BLaER1 treated with 17β-estradiol and CSF1 and Interleukin-3, amounts not matched to agents 10 nM and 100 nM (cell line): ENCODE measurements at regions not wholly inside any gene's neighbourhood (a gene's known extent, or its start where the extent isn't known, plus 50 kb on each side); places are given as distances from the start of the nearest gene placed in this dataset.

ENCODE experiments used
- H3K27ac ChIP-seq, 11 experiments: shearing (Covaris generic); formaldehyde crosslinking; 2 replicates each; pipeline ENCODE4 v1.8.1; 2022
- H3K27me3 ChIP-seq, 11 experiments: shearing (Covaris generic); formaldehyde crosslinking; 2 replicates each; pipeline ENCODE4 v1.8.1; 2022
- H3K36me3 ChIP-seq, 11 experiments: shearing (Covaris generic); formaldehyde crosslinking; 2 replicates each; pipeline ENCODE4 v1.8.1; 2022
- H3K4me1 ChIP-seq, 10 experiments: shearing (Covaris generic); formaldehyde crosslinking; 2 replicates each; pipeline ENCODE4 v1.8.1; 2022
- H3K4me2 ChIP-seq, 11 experiments: shearing (Covaris generic); formaldehyde crosslinking; 2 replicates each; pipeline ENCODE4 v1.8.1; 2022
- H3K4me3 ChIP-seq, 10 experiments: shearing (Covaris generic); formaldehyde crosslinking; 2 replicates each; pipeline ENCODE4 v1.8.1; 2022
- H3K9ac ChIP-seq, 11 experiments: shearing (Covaris generic); formaldehyde crosslinking; 2 replicates each; pipeline ENCODE4 v1.8.1; 2022
- H3K9me3 ChIP-seq, 11 experiments: shearing (Covaris generic); formaldehyde crosslinking; replicated peaks in 1 of 11; 2 replicates each; pipeline ENCODE4 v1.8.1; 2022
- H4K20me1 ChIP-seq, 11 experiments: shearing (Covaris generic); formaldehyde crosslinking; 2 replicates each; pipeline ENCODE4 v1.8.1; 2022
- Cebpa-rat ChIP-seq, 11 experiments: shearing (Covaris generic); IDR thresholded peaks; 2 replicates each; pipeline ENCODE4 v1.8.1; 2022

GRCh38 chr2:11914455-11914854, 168.0 kb downstream of the LPIN1 start:
- peaks cover 16 to 50% (median 33%) of the 10 kb centered on the region in 11 experiments; a peak in 19 of 22 replicates for H3K9me3 ChIP-seq
- no peak overlapping the region for H3K9ac ChIP-seq
- H3K4me1 ChIP-seq = peaks cover 0 to 14% (median 0%) of the 10 kb centered on the region in 10 experiments; a peak in 4 of 20 replicates
- no peak overlapping the region for H3K4me3 ChIP-seq
- H4K20me1 ChIP-seq = no peaks in the 10 kb centered on the region
- no peak for TF ChIP-seq Cebpa-rat (IDR thresholded peaks at IDR 0.05)
- 0 out of 22 replicates have a peak, but pooled peaks cover 0 to 3% (median 0%) of the 10 kb centered on the region in 11 experiments for H3K36me3 ChIP-seq
- peak overlapping the region in 4 of 11 experiments; percentile 1 to 47 (median 26); a peak in 5 of 22 replicates for H3K4me2 ChIP-seq
- H3K27me3 ChIP-seq = no peaks in the 10 kb centered on the region
- H3K27ac ChIP-seq = no peak overlapping the region

- H4K20me1 ChIP-seq = no peaks in the 10 kb centered on the region
- no peaks in the 10 kb centered on the region for H3K27me3 ChIP-seq
- H3K27ac ChIP-seq = no peak overlapping the region
- H3K4me1 ChIP-seq = peaks cover 0 to 14% (median 3%) of the 10 kb centered on the region in 10 experiments; a peak in 8 of 20 replicates
- H3K4me2 ChIP-seq = no peak overlapping the region
- TF ChIP-seq Cebpa-rat (IDR thresholded peaks at IDR 0.05) = no peak
- no peak overlapping the region for H3K9ac ChIP-seq
- H3K36me3 ChIP-seq = 0 out of 22 replicates have a peak, but pooled peaks cover 0 to 3% (median 0%) of the 10 kb centered on the region in 11 experiments
- H3K9me3 ChIP-seq = peaks cover 16 to 41% (median 32%) of the 10 kb centered on the region in 11 experiments; a peak in 19 of 22 replicates
- H3K4me3 ChIP-seq = no peak overlapping the region
Measured at GRCh38 chr2:11915650-11916049, 169.2 kb downstream of the LPIN1 start.

DNA sequence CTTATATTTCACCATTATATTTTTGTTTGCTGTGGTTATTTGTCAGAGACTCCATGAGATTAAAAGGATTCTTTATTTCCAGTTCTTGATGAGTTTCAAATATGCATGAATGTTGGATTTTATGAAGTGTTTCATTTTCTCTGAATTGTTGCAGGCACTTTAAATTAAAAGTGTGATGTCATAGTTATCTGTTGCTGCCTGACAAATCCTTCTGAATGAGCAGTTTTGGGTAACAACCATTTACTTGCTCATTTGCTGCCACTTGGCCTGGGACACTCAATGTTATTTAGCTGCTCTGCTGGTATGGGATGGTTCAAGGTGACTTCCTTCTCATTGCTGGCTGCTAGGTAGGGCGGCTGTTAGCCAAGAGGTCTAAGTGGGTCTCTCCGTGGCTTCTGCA, 173.5 kb downstream of the LPIN1 start:
- Histone ChIP-seq H3K27ac (no peak overlapping the region), H3K36me3 (no peaks in the 10 kb centered on the region), H3K4me1 (peaks cover 0 to 19% (median 8%) of the 10 kb centered on the region in 10 experiments; a peak in 9 of 20 replicates), H3K27me3 (no peaks in the 10 kb centered on the region), H3K9ac (no peak overlapping the region), H4K20me1 (no peaks in the 10 kb centered on the region), H3K4me2 (no peak overlapping the region), H3K9me3 (peaks cover 0 to 13% (median 5%) of the 10 kb centered on the region in 11 experiments; a peak in 8 of 22 replicates), H3K4me3 (no peak overlapping the region)
- no peak for TF ChIP-seq Cebpa-rat (IDR thresholded peaks at IDR 0.05)

GRCh38 chr2:11920993-11921583, 174.7 kb downstream of the LPIN1 start:
- Histone ChIP-seq H3K4me3 (no peak overlapping the region), H3K27ac (no peak overlapping the region), H3K36me3 (no peaks in the 10 kb centered on the region), H3K9ac (no peak overlapping the region), H3K9me3 (peaks cover 0 to 4% (median 0%) of the 10 kb centered on the region in 11 experiments; a peak in 3 of 22 replicates), H3K4me2 (peak overlapping the region in 1 of 11 experiments; percentile 6; a peak in 1 of 22 replicates), H3K4me1 (peaks cover 0 to 19% (median 8%) of the 10 kb centered on the region in 10 experiments; a peak in 8 of 20 replicates), H4K20me1 (no peaks in the 10 kb centered on the region), H3K27me3 (no peaks in the 10 kb centered on the region)
- TF ChIP-seq Cebpa-rat (IDR thresholded peaks at IDR 0.05) = no peak

GRCh38 chr2:11922294-11922693, 175.9 kb downstream of the LPIN1 start:
- peaks cover 0 to 4% (median 0%) of the 10 kb centered on the region in 11 experiments; a peak in 3 of 22 replicates for H3K9me3 ChIP-seq
- TF ChIP-seq Cebpa-rat (IDR thresholded peaks at IDR 0.05) = no peak
- H3K36me3 ChIP-seq = no peaks in the 10 kb centered on the region
- H3K27me3 ChIP-seq = no peaks in the 10 kb centered on the region
- no peak overlapping the region for H3K4me2 ChIP-seq
- H3K27ac ChIP-seq = no peak overlapping the region
- peaks cover 0 to 19% (median 8%) of the 10 kb centered on the region in 10 experiments; a peak in 8 of 20 replicates for H3K4me1 ChIP-seq
- no peak overlapping the region for H3K9ac ChIP-seq
- no peaks in the 10 kb centered on the region for H4K20me1 ChIP-seq
- H3K4me3 ChIP-seq = no peak overlapping the region

- Histone ChIP-seq H3K4me1 (peaks cover 0 to 19% (median 8%) of the 10 kb centered on the region in 10 experiments; a peak in 8 of 20 replicates), H3K9ac (no peak overlapping the region), H3K4me2 (0 out of 22 replicates have a peak overlapping the region, but pooled peaks of 3 of the 11 experiments have one; percentile 7 to 19 (median 11)), H4K20me1 (no peaks in the 10 kb centered on the region), H3K9me3 (peaks cover 0 to 4% (median 0%) of the 10 kb centered on the region in 11 experiments; a peak in 3 of 22 replicates), H3K36me3 (no peaks in the 10 kb centered on the region), H3K27ac (no peak overlapping the region), H3K4me3 (no peak overlapping the region), H3K27me3 (no peaks in the 10 kb centered on the region)
- TF ChIP-seq Cebpa-rat (IDR thresholded peaks at IDR 0.05) = no peak
Measured at GRCh38 chr2:11923935-11924334, 177.5 kb downstream of the LPIN1 start.

DNA sequence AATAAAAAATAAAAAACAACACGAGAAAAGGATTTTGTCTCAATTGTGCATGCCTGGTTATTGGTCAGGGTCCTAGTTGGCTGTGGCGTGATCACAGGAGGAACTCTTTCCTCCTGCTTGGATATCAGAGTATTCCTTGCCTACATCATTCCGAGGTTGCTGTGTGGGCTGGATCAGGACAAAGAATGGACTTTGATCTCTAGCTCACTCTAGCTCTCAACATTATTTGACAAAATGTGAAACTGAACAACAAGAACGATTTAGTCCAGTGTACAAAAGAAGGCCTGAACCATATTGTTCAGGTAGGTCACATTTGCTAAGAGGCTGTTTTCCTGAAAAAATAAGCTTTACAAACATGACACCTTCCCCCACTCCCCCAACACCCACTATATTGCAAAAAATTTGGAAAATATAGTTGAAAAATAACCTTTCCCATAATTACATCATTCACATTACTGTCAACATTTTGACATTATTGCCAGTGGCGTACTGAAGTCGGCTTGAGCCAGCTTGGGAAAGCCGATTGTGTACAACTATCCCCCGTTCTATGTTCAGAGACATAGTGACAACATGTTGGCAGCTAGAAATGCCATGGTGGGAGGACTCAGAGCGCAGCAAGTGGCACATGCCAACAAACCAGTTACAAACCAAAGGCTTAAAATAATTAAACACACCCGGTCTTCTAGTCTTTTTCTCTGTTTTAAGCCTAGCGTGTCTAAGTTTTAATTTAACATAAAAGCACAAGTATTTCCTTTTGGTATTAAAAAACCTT, 179.0 kb downstream of the LPIN1 start:
- H3K36me3 ChIP-seq = no peaks in the 10 kb centered on the region
- H3K27me3 ChIP-seq = no peaks in the 10 kb centered on the region
- no peaks in the 10 kb centered on the region for H4K20me1 ChIP-seq
- no peak overlapping the region for H3K4me3 ChIP-seq
- H3K9me3 ChIP-seq = peaks cover 0 to 14% (median 0%) of the 10 kb centered on the region in 11 experiments; a peak in 5 of 22 replicates
- no peak overlapping the region for H3K9ac ChIP-seq
- no peak overlapping the region for H3K27ac ChIP-seq
- TF ChIP-seq Cebpa-rat (IDR thresholded peaks at IDR 0.05) = no peak
- H3K4me2 ChIP-seq = no peak overlapping the region
- peaks cover 10 to 25% (median 16%) of the 10 kb centered on the region in 10 experiments; a peak in 18 of 20 replicates for H3K4me1 ChIP-seq

DNA sequence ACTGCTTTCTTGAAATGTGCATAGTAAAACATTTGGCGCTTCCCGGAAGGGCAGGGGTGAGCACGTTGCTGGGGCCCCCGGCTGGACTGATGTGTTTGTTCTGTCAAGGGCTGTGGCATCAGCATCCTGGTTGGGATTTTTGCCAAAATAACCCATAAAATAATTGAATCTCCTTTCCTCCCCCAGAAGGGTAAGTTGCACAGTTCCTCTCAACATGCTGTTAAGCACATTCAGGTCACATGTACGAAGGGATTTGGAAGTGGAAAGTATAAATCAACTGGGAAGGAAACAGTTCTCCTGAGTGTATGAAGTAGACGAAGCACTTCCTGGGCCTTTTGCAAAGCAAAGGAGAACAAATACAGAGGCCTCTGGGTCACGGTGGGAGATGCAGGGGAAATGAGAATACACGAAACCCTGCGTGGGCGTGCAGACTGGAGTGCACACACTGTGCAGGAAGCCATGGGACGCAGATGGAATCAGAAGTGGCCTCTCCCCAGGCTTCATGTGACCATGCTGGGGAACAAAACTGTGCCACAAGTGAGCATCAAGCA, 183.9 kb downstream of the LPIN1 start:
- Histone ChIP-seq H4K20me1 (no peaks in the 10 kb centered on the region), H3K27me3 (no peaks in the 10 kb centered on the region), H3K9ac (peak overlapping the region in 1 of 11 experiments; percentile 10; a peak in 1 of 22 replicates), H3K36me3 (no peaks in the 10 kb centered on the region), H3K9me3 (peaks cover 4 to 45% (median 28%) of the 10 kb centered on the region in 11 experiments; a peak in 21 of 22 replicates), H3K4me2 (peak overlapping the region; percentile 4 to 73 (median 30); a peak in 17 of 22 replicates), H3K27ac (peak overlapping the region in 5 of 11 experiments; percentile 10 to 40 (median 19); a peak in 4 of 22 replicates), H3K4me1 (peaks cover 11 to 39% (median 22%) of the 10 kb centered on the region in 10 experiments; a peak in 18 of 20 replicates), H3K4me3 (no peak overlapping the region)
- no peak for TF ChIP-seq Cebpa-rat (IDR thresholded peaks at IDR 0.05)
